ENCODE measurements at regions not wholly inside any gene's neighbourhood (a gene's known extent, or its start where the extent isn't known, plus 50 kb on each side); places are given as distances from the start of the nearest gene placed in this dataset.

DNA sequence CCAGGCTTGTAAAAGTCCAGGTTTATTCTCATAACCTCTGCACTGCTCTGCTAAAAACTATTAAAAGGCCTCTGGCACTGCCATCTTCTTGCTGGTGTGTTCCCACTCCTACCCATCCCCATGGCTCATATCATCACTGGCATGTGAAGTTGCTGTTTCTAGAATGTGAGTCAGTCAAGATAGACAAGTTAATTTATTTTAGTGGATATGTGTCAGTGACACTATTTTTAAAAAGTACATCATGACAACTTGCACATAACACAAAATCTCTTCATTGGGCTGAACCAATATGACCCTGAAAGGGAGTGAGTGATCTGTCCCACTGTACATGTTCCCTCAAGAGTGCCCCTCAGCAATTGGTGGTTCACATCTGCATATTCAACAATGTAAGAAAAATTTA is 299.7 kb downstream of the NFIB start:
- intact Hi-C loops (cut with DNase I; ENCODE audit: low total_unique reads), result no loop called here

DNA sequence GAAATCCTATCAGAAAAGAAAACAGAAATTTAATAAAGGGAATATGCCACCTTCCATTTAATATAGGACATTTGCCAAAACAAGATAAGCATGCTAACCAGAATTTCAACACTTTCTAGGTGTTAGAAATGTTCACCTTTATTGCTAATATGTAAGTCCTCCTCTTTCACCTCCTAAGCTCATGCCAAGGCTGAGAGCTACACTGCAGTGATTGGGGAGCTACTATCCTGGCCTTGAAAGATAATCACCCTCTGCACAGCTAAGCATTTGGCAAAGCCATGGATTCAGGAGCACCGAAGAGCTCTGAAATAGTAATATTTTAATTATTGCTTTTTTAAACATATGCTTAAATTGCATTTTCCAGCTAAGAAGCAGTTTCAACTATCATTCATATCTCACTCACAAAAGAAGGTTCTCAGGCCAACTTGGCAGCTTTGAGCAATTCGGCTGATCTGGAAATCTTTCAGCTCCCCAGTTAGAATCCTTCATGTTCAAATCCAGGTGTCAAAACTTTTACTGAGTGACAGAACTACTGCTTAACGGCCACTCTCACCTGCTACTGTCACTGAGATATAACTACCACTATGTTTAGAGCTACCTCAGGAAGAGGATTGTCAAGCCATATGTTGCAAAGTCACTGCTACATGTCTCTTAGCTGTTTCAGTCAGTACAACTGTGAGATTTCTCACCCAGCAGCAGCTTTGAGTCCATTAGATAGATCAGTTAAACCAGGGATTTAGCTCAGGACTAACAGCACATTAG is 302.0 kb downstream of the NFIB start:
- Histone ChIP-seq H3K4me1 (no peaks in the 10 kb centered on the region), H3K9me3 (no peaks in the 10 kb centered on the region), H3K27me3 (no peaks in the 10 kb centered on the region), H3K27ac (no peak overlapping the region), H3K4me3 (no peak overlapping the region), H3K36me3 (no peaks in the 10 kb centered on the region)
- DNase-seq (ENCODE audit: low spot score in 2 of 2), result no peak
- TF ChIP-seq POLR2AphosphoS5 (IDR thresholded peaks at IDR 0.05) (no peak), POLR2A (IDR thresholded peaks at IDR 0.05) (no peak)
- TF ChIP-seq, protein P1, sequence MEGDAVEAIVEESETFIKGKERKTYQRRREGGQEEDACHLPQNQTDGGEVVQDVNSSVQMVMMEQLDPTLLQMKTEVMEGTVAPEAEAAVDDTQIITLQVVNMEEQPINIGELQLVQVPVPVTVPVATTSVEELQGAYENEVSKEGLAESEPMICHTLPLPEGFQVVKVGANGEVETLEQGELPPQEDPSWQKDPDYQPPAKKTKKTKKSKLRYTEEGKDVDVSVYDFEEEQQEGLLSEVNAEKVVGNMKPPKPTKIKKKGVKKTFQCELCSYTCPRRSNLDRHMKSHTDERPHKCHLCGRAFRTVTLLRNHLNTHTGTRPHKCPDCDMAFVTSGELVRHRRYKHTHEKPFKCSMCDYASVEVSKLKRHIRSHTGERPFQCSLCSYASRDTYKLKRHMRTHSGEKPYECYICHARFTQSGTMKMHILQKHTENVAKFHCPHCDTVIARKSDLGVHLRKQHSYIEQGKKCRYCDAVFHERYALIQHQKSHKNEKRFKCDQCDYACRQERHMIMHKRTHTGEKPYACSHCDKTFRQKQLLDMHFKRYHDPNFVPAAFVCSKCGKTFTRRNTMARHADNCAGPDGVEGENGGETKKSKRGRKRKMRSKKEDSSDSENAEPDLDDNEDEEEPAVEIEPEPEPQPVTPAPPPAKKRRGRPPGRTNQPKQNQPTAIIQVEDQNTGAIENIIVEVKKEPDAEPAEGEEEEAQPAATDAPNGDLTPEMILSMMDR (IDR thresholded peaks at IDR 0.05), result no peak
- intact Hi-C loops (cut with DNase I; ENCODE audit: low total_unique reads), result no loop called here

More for the DNA sequence above, 299.7 kb downstream of the NFIB start:
- Histone ChIP-seq H3K27ac (no peak overlapping the region), H3K4me3 (no peak overlapping the region), H3K9me3 (no peaks in the 10 kb centered on the region), H3K36me3 (no peaks in the 10 kb centered on the region), H3K4me1 (no peaks in the 10 kb centered on the region), H3K27me3 (no peaks in the 10 kb centered on the region)
- no peak for DNase-seq (ENCODE audit: low spot score in 2 of 2)
- TF ChIP-seq POLR2AphosphoS5 (IDR thresholded peaks at IDR 0.05) (no peak), POLR2A (IDR thresholded peaks at IDR 0.05) (no peak)
- TF ChIP-seq, protein P1 (IDR thresholded peaks at IDR 0.05), result no peak

- Histone ChIP-seq H3K27ac (no peak overlapping the region), H3K9me3 (peaks cover 0 to 3% of the 10 kb centered on the region in 2 donors), H3K4me1 (no peaks in the 10 kb centered on the region), H3K4me3 (no peak overlapping the region), H3K36me3 (no peaks in the 10 kb centered on the region), H3K27me3 (no peaks in the 10 kb centered on the region)
- no peak for DNase-seq (ENCODE audit: low spot score in 2 of 2)
- intact Hi-C loops (cut with DNase I; ENCODE audit: low total_unique reads), result no loop called here
- TF ChIP-seq POLR2A (IDR thresholded peaks at IDR 0.05) (no peak), POLR2AphosphoS5 (IDR thresholded peaks at IDR 0.05) (no peak)
- TF ChIP-seq, protein P1 (IDR thresholded peaks at IDR 0.05), result no peak
Observed at GRCh38 chr9:14007190-14007769, 306.7 kb downstream of the NFIB start.

DNA sequence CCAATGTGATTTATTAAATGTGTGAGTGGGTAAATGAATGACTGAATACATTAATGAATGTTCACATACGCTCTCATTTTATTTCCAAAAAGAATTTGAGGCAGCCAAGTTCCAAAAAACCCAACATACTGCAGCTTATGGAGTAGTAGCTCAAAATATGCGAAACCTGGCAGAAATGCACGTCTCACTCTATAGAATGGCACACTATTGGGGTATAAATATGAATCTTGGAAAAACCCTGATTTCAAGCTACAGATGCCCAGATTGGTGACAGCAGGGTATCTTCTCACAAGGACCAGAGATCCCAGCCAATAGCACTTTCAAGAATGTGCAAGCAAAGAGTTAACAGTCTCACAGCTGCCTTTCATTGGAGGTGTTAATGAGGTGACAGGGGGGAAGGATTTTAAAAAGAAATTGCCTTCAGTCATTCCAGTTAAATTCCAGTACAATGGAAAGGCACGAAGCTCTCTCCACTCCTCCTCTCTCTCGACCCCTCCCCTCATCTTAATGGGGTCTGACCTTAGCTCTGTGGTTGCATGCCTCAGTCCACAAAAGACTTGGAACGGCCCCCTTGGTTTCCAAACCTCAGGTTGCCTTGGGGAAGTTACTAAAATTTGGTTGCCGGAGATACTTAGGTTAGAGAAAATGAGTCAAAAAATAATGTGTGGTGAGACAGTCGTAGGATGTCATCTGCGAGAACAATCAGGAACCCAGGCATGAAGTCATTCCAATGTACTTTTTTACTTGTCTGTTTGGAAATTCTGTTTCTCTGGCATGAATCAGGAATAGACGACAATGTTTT is 307.4 kb downstream of the NFIB start:
- TF ChIP-seq POLR2AphosphoS5 (IDR thresholded peaks at IDR 0.05) (no peak), POLR2A (IDR thresholded peaks at IDR 0.05) (no peak)
- TF ChIP-seq, protein P1 (IDR thresholded peaks at IDR 0.05), result no peak
- no peak for DNase-seq (ENCODE audit: low spot score in 2 of 2)
- Histone ChIP-seq H3K4me1 (no peaks in the 10 kb centered on the region), H3K36me3 (no peaks in the 10 kb centered on the region), H3K27me3 (no peaks in the 10 kb centered on the region), H3K4me3 (no peak overlapping the region), H3K9me3 (peaks cover 0 to 8% of the 10 kb centered on the region in 2 donors), H3K27ac (no peak overlapping the region)
- intact Hi-C loops (cut with DNase I; ENCODE audit: low total_unique reads), result no loop called here

GRCh38 chr9:14004110-14004509 is 309.8 kb downstream of the NFIB start:
- intact Hi-C loops (cut with DNase I; ENCODE audit: low total_unique reads), result no loop called here
- H3K4me1 ChIP-seq, result no peaks in the 10 kb centered on the region
- no peak overlapping the region for H3K4me3 ChIP-seq
- no peak for DNase-seq (ENCODE audit: low spot score in 2 of 2)
- no peaks in the 10 kb centered on the region for H3K27me3 ChIP-seq
- no peak overlapping the region for H3K27ac ChIP-seq
- TF ChIP-seq, protein P1 (IDR thresholded peaks at IDR 0.05), result no peak
- TF ChIP-seq POLR2A (IDR thresholded peaks at IDR 0.05) (no peak), POLR2AphosphoS5 (IDR thresholded peaks at IDR 0.05) (no peak)
- peaks cover 0 to 8% of the 10 kb centered on the region in 2 donors for H3K9me3 ChIP-seq
- H3K36me3 ChIP-seq, result no peaks in the 10 kb centered on the region
